ENCODE measurements at regions not wholly inside any gene's neighbourhood (a gene's known extent, or its start where the extent isn't known, plus 50 kb on each side); places are given as distances from the start of the nearest gene placed in this dataset.

- POLR2A ChIA-PET: interaction anchor here (0.5 to 0.8 kb wide), 2 partner anchors 233 to 440 kb away, joined by 3 read pairs; no protein-coding TSS in a partner anchor
- CTCF ChIA-PET: interaction anchor here (1.0 kb wide), 2 partner anchors 9 to 1549 kb away, joined by 3 read pairs; no protein-coding TSS in a partner anchor
- DNase-seq (ENCODE audit: low read depth, low spot score): peak; percentile 84
- no peak overlapping the region for H3K4me3 ChIP-seq (ENCODE audit: low read depth, low read length)
- TF ChIP-seq CTCF (IDR thresholded peaks at IDR 0.05; ENCODE audit: insufficient read depth, low read length, missing control alignments): no peak
These were observed 445.7 kb upstream of the SLC14A2 start for GRCh38 chr18:45169610-45170009.

- ChIA-PET CTCF (no interaction called here), POLR2A (no interaction called here)
- no peak overlapping the region for H3K4me3 ChIP-seq (ENCODE audit: low read depth, low read length)
- TF ChIP-seq CTCF (IDR thresholded peaks at IDR 0.05; ENCODE audit: insufficient read depth, low read length, missing control alignments): no peak
- no peak for DNase-seq (ENCODE audit: low read depth, low spot score)
These were observed 443.5 kb upstream of the SLC14A2 start for GRCh38 chr18:45171679-45172191.

GRCh38 chr18:45173327-45173726 lies 441.9 kb upstream of the SLC14A2 start:
- TF ChIP-seq CTCF (IDR thresholded peaks at IDR 0.05; ENCODE audit: insufficient read depth, low read length, missing control alignments): no peak
- no peak for DNase-seq (ENCODE audit: low read depth, low spot score)
- no peak overlapping the region for H3K4me3 ChIP-seq (ENCODE audit: low read depth, low read length)
- ChIA-PET CTCF (no interaction called here), POLR2A (no interaction called here)

- DNase-seq (ENCODE audit: low read depth, low spot score): no peak
- no peak overlapping the region for H3K4me3 ChIP-seq (ENCODE audit: low read depth, low read length)
- ChIA-PET CTCF (no interaction called here), POLR2A (no interaction called here)
- no peak for TF ChIP-seq CTCF (IDR thresholded peaks at IDR 0.05; ENCODE audit: insufficient read depth, low read length, missing control alignments)
These were observed 441.3 kb upstream of the SLC14A2 start for GRCh38 chr18:45173799-45174519.

- DNase-seq (ENCODE audit: low read depth, low spot score): no peak
- no peak for TF ChIP-seq CTCF (IDR thresholded peaks at IDR 0.05; ENCODE audit: insufficient read depth, low read length, missing control alignments)
- no peak overlapping the region for H3K4me3 ChIP-seq (ENCODE audit: low read depth, low read length)
- POLR2A ChIA-PET: no interaction called here
- CTCF ChIA-PET: interaction anchor here (1.3 kb wide), 1 partner anchor 38 kb away, joined by 5 read pairs; no protein-coding TSS in a partner anchor
These were observed 440.6 kb upstream of the SLC14A2 start for GRCh38 chr18:45174629-45175136.

GRCh38 chr18:45175511-45175910 lies 439.8 kb upstream of the SLC14A2 start:
- no peak overlapping the region for H3K4me3 ChIP-seq (ENCODE audit: low read depth, low read length)
- no peak for TF ChIP-seq CTCF (IDR thresholded peaks at IDR 0.05; ENCODE audit: insufficient read depth, low read length, missing control alignments)
- ChIA-PET POLR2A (no interaction called here), CTCF (interaction anchor here (1.3 kb wide), 1 partner anchor 38 kb away, joined by 5 read pairs; no protein-coding TSS in a partner anchor)
- no peak for DNase-seq (ENCODE audit: low read depth, low spot score)

Data from AG04449 (cell line).